ENCODE measurements at regions not wholly inside any gene's neighbourhood (a gene's known extent, or its start where the extent isn't known, plus 50 kb on each side); places are given as distances from the start of the nearest gene placed in this dataset.

DNA sequence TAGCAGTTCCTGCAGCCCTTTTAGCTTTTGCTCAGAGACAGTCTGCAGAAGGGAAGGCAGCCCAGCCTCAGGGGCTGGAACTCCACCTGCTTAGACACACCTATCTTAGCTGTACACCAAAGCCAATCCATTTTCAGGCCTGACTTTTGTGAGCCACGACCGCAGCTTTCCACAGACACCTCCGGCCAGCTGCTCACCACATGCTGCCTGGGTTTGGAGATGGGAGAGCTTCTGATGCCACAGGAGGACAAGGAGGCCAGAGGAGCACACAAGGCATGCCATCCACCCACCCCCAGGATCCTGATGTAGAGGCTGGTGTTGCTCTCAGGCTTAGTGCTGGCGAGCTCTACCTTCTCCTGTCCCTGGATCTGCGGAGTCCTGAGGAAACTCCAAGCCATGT, 141.8 kb upstream of the NALF2 start (continued):
- TF ChIP-seq, protein P1, sequence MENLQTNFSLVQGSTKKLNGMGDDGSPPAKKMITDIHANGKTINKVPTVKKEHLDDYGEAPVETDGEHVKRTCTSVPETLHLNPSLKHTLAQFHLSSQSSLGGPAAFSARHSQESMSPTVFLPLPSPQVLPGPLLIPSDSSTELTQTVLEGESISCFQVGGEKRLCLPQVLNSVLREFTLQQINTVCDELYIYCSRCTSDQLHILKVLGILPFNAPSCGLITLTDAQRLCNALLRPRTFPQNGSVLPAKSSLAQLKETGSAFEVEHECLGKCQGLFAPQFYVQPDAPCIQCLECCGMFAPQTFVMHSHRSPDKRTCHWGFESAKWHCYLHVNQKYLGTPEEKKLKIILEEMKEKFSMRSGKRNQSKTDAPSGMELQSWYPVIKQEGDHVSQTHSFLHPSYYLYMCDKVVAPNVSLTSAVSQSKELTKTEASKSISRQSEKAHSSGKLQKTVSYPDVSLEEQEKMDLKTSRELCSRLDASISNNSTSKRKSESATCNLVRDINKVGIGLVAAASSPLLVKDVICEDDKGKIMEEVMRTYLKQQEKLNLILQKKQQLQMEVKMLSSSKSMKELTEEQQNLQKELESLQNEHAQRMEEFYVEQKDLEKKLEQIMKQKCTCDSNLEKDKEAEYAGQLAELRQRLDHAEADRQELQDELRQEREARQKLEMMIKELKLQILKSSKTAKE (IDR thresholded peaks at IDR 0.05; ENCODE audit: low read depth, poor library complexity, severe bottlenecking): no peak
- TF ChIP-seq RAD21 (IDR thresholded peaks at IDR 0.05; ENCODE audit: insufficient read depth, low read depth, low read length): no peak
- TF ChIP-seq ZNF622 (IDR thresholded peaks at IDR 0.05): no peak
- TF ChIP-seq BHLHE40 (IDR thresholded peaks at IDR 0.05; ENCODE audit: borderline replicate concordance in 1 of 2, low read depth in 2 of 2, low read length in 1 of 2): no peak
- no peak for TF ChIP-seq BACH1 (IDR thresholded peaks at IDR 0.05; ENCODE audit: borderline replicate concordance)
- TF ChIP-seq MTA3 (IDR thresholded peaks at IDR 0.05; ENCODE audit: borderline replicate concordance, low read length): no peak

DNA sequence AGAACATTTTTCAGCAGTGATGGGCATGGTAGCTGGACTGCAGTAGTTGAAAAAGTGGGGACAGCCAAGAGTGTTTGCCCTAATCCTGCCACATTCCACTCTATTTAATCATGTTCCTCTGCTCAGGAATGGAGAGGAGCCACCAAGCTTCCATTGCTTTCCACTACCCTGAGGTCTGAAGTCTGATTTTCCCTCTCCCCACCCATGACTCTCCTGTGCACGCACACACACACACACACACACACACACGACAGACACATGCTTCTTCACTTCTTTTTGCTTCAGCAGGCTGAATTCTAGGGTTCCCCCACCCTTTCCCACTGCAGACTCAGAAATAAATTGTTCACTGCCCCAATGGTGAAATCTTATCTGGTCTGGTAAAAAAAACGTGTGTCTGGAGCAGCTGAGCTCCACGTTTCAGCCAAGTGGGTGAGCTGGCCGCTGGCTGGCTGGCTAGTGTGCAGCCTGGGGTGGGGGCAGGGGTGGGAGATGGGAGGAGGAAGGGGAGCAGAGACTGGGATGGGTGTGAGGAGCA, 142.7 kb upstream of the NALF2 start:
- Histone ChIP-seq H3K4me1 (ENCODE audit: control insufficient read depth, insufficient read depth, low read length) (no peaks in the 10 kb centered on the region), H2AFZ (ENCODE audit: control insufficient read depth, low read depth, low read length) (no peak overlapping the region), H3K36me3 (ENCODE audit: control insufficient read depth in 2 of 2, insufficient read depth in 2 of 2, low read length in 1 of 2) (no peaks in the 10 kb centered on the region), H3K9ac (ENCODE audit: control insufficient read depth, insufficient read depth, low read length) (no peak overlapping the region), H3K4me3 (no peak overlapping the region), H3K79me2 (ENCODE audit: control insufficient read depth, insufficient read depth, low read length) (no peaks in the 10 kb centered on the region), H4K20me1 (ENCODE audit: control insufficient read depth, insufficient read depth) (no peaks in the 10 kb centered on the region), H3K4me2 (ENCODE audit: control insufficient read depth, insufficient read depth) (no peak overlapping the region), H3K27me3 (replicated peaks in 1 of 2; ENCODE audit: control insufficient read depth in 2 of 2, insufficient read depth in 2 of 2, low read length in 1 of 2) (no peaks in the 10 kb centered on the region; a peak in 1 of 4 replicates), H3K9me3 (replicated peaks; ENCODE audit: control insufficient read depth, insufficient read depth, low read length) (no peaks in the 10 kb centered on the region), H3K27ac (ENCODE audit: control insufficient read depth, insufficient read depth) (no peak overlapping the region)
- in situ Hi-C loops (cut with MboI) (no loop called here), intact Hi-C loops (cut with micrococcal nuclease; ENCODE audit: unreplicated experiment) (no loop called here)
- no peak for TF ChIP-seq RELA (IDR thresholded peaks at IDR 0.05; ENCODE audit: borderline replicate concordance, partially characterized antibody)
- TF ChIP-seq, protein P2, sequence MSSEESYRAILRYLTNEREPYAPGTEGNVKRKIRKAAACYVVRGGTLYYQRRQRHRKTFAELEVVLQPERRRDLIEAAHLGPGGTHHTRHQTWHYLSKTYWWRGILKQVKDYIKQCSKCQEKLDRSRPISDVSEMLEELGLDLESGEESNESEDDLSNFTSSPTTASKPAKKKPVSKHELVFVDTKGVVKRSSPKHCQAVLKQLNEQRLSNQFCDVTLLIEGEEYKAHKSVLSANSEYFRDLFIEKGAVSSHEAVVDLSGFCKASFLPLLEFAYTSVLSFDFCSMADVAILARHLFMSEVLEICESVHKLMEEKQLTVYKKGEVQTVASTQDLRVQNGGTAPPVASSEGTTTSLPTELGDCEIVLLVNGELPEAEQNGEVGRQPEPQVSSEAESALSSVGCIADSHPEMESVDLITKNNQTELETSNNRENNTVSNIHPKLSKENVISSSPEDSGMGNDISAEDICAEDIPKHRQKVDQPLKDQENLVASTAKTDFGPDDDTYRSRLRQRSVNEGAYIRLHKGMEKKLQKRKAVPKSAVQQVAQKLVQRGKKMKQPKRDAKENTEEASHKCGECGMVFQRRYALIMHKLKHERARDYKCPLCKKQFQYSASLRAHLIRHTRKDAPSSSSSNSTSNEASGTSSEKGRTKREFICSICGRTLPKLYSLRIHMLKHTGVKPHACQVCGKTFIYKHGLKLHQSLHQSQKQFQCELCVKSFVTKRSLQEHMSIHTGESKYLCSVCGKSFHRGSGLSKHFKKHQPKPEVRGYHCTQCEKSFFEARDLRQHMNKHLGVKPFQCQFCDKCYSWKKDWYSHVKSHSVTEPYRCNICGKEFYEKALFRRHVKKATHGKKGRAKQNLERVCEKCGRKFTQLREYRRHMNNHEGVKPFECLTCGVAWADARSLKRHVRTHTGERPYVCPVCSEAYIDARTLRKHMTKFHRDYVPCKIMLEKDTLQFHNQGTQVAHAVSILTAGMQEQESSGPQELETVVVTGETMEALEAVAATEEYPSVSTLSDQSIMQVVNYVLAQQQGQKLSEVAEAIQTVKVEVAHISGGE (CRISPR knock-in tag; IDR thresholded peaks at IDR 0.05): no peak
- TF ChIP-seq NR2F1 (conservative IDR thresholded peaks at IDR 0.05): no peak
- SMC1A ChIA-PET (ENCODE audit: uncharacterized antibody, unreplicated experiment): interaction anchor here (1.1 kb wide), 1 partner anchor 8 kb away, joined by 3 read pairs; no protein-coding TSS in a partner anchor
- CTCF ChIA-PET: no interaction called here
- BruUV-seq (replicated peaks): no TSS peak
- no peak for ATAC-seq
- POLR2A ChIA-PET: no interaction called here
- RAD21 ChIA-PET (ENCODE audit: unreplicated experiment): no interaction called here
- FAIRE-seq: no peak
- no peak for DNase-seq (ENCODE audit: low read depth, low spot score)
- WGBS (ENCODE audit: insufficient coverage, insufficient replicate concordance, low lambda C conversion rate, missing lambda C conversion rate): 1% methylated on average over 4 of the region's 5 CpGs
